ENCODE measurements at regions not wholly inside any gene's neighbourhood (a gene's known extent, or its start where the extent isn't known, plus 50 kb on each side); places are given as distances from the start of the nearest gene placed in this dataset.

DNA sequence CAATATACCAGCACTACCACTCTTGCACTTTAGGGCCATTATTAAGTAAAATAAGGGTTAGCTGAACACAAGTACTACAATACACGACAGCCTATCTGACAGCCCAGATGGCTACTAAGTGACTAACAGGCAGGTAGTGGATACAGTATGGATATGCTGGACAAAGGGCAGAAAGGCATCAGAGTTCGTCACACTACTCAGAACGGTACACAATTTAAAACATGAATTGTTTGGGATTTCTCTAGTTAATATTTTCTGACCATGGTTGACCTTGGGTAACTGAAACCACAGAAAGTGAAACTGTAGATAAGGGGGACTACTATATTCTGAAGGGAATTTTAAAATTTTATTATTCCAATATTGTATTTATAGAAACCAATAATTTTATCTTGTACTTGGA is 101.3 kb upstream of the SKAP2 start:
- DNase-seq (ENCODE audit: low read depth in 1 of 2, low spot score in 1 of 2): no peak
- no peak overlapping the region for H3K4me3 ChIP-seq (replicated peaks; ENCODE audit: insufficient read depth, low read length)
- TF ChIP-seq SPI1 (IDR thresholded peaks at IDR 0.05; ENCODE audit: borderline replicate concordance, low read depth): no peak
- TF ChIP-seq, protein P1, sequence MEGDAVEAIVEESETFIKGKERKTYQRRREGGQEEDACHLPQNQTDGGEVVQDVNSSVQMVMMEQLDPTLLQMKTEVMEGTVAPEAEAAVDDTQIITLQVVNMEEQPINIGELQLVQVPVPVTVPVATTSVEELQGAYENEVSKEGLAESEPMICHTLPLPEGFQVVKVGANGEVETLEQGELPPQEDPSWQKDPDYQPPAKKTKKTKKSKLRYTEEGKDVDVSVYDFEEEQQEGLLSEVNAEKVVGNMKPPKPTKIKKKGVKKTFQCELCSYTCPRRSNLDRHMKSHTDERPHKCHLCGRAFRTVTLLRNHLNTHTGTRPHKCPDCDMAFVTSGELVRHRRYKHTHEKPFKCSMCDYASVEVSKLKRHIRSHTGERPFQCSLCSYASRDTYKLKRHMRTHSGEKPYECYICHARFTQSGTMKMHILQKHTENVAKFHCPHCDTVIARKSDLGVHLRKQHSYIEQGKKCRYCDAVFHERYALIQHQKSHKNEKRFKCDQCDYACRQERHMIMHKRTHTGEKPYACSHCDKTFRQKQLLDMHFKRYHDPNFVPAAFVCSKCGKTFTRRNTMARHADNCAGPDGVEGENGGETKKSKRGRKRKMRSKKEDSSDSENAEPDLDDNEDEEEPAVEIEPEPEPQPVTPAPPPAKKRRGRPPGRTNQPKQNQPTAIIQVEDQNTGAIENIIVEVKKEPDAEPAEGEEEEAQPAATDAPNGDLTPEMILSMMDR (IDR thresholded peaks at IDR 0.05; ENCODE audit: insufficient read depth, low read length): no peak
- TF ChIP-seq GABPA (IDR thresholded peaks at IDR 0.05; ENCODE audit: low read depth): no peak
- TF ChIP-seq POLR2AphosphoS5 (IDR thresholded peaks at IDR 0.05; ENCODE audit: low read depth): no peak
- TF ChIP-seq, protein P2, sequence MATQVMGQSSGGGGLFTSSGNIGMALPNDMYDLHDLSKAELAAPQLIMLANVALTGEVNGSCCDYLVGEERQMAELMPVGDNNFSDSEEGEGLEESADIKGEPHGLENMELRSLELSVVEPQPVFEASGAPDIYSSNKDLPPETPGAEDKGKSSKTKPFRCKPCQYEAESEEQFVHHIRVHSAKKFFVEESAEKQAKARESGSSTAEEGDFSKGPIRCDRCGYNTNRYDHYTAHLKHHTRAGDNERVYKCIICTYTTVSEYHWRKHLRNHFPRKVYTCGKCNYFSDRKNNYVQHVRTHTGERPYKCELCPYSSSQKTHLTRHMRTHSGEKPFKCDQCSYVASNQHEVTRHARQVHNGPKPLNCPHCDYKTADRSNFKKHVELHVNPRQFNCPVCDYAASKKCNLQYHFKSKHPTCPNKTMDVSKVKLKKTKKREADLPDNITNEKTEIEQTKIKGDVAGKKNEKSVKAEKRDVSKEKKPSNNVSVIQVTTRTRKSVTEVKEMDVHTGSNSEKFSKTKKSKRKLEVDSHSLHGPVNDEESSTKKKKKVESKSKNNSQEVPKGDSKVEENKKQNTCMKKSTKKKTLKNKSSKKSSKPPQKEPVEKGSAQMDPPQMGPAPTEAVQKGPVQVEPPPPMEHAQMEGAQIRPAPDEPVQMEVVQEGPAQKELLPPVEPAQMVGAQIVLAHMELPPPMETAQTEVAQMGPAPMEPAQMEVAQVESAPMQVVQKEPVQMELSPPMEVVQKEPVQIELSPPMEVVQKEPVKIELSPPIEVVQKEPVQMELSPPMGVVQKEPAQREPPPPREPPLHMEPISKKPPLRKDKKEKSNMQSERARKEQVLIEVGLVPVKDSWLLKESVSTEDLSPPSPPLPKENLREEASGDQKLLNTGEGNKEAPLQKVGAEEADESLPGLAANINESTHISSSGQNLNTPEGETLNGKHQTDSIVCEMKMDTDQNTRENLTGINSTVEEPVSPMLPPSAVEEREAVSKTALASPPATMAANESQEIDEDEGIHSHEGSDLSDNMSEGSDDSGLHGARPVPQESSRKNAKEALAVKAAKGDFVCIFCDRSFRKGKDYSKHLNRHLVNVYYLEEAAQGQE (IDR thresholded peaks at IDR 0.05; ENCODE audit: insufficient replicate concordance, low read depth): no peak
- H3K27me3 ChIP-seq (ENCODE audit: insufficient read depth, poor library complexity, severe bottlenecking): no peaks in the 10 kb centered on the region
- no peak overlapping the region for H3K27ac ChIP-seq (replicated peaks)

DNA sequence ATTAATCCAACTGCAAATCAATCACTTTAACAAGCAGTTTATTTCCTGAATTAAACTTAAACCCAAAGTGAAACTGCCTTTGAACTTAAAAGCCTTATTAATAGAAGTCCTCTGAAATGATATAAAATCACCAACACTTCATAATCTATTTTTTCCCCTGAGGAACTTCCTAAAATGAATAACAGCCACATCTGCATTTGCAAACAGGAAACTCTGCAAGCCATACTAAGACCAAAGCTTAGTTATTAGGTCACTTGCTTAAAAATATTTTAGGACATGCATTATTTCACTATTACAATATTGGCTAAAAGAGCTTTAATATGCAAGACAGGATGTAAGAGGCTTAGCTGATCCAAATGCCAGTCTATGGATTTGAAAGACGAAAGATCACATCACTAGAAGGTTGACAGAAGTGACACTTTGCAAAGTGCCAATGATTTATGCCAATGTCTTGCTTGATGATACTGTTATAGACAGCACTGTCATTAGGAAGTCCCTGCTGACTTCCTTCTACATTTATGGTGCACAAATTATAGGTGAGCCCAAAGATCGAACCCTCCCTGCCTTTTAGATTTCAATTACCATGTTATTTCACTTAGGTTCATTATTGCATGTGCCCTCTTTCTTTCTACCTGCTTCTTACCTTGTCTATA is 99.9 kb upstream of the SKAP2 start:
- DNase-seq (ENCODE audit: low read depth in 1 of 2, low spot score in 1 of 2): no peak
- TF ChIP-seq GABPA (IDR thresholded peaks at IDR 0.05; ENCODE audit: low read depth): no peak
- TF ChIP-seq, protein P2 (IDR thresholded peaks at IDR 0.05; ENCODE audit: insufficient replicate concordance, low read depth): no peak
- TF ChIP-seq POLR2AphosphoS5 (IDR thresholded peaks at IDR 0.05; ENCODE audit: low read depth): no peak
- TF ChIP-seq SPI1 (IDR thresholded peaks at IDR 0.05; ENCODE audit: borderline replicate concordance, low read depth): no peak
- TF ChIP-seq, protein P1 (IDR thresholded peaks at IDR 0.05; ENCODE audit: insufficient read depth, low read length): no peak
- no peak overlapping the region for H3K27ac ChIP-seq (replicated peaks)
- no peak overlapping the region for H3K4me3 ChIP-seq (replicated peaks; ENCODE audit: insufficient read depth, low read length)
- no peaks in the 10 kb centered on the region for H3K27me3 ChIP-seq (ENCODE audit: insufficient read depth, poor library complexity, severe bottlenecking)

DNA sequence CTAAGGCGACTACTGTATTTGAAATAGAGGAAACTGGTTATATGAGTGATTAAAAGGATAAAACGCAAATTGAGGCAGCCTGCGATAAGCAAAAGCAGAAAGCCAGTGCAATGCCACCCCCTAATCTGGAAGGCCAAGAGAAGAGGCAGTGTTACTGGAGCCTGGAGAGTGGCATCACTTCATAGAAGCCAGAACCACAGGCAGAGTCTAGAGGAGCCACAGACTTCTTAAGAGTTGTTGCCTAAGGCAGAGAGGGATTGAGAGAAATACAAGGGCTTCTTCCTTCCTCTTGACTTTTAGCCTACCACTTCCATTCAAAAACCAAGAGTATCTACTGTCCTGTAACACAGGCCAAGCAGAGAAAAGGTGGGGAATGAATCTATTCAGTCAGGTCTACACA is 94.9 kb upstream of the SKAP2 start:
- no peak for DNase-seq (ENCODE audit: low read depth in 1 of 2, low spot score in 1 of 2)
- TF ChIP-seq, protein P2 (IDR thresholded peaks at IDR 0.05; ENCODE audit: insufficient replicate concordance, low read depth): no peak
- Histone ChIP-seq H3K27me3 (ENCODE audit: insufficient read depth, poor library complexity, severe bottlenecking) (no peaks in the 10 kb centered on the region), H3K4me3 (replicated peaks; ENCODE audit: insufficient read depth, low read length) (no peak overlapping the region), H3K27ac (replicated peaks) (no peak overlapping the region)

All from HL-60 (cell line).